HFF-Myc (cell line): ENCODE measurements at regions not wholly inside any gene's neighbourhood (a gene's known extent, or its start where the extent isn't known, plus 50 kb on each side); places are given as distances from the start of the nearest gene placed in this dataset.
"Not testable (repeated sequence)": the region's sequence is repeated elsewhere in the genome, so short reads cannot be mapped to it uniquely, and the experiment has no call there.

Source experiments
- DNase-seq: peaks from one replicate; pipeline ENCODE4 v3.0.0-alpha.2; 2011; ENCODE audit warnings: low read depth; ENCODE audit errors: extremely low read depth
- H3K4me3 ChIP-seq: replicated peaks from 2 replicates; pipeline ENCODE4 v1.5.1; 2011; ENCODE audit warnings: low read depth, mild to moderate bottlenecking, control low read depth, low read length
- TF ChIP-seq, protein P1 (sequence below): IDR thresholded peaks from 2 replicates; pipeline ENCODE4 v1.5.1; 2012; ENCODE audit warnings: mild to moderate bottlenecking, low read depth, low read length, control low read depth; ENCODE audit errors: missing control alignments

DNA sequence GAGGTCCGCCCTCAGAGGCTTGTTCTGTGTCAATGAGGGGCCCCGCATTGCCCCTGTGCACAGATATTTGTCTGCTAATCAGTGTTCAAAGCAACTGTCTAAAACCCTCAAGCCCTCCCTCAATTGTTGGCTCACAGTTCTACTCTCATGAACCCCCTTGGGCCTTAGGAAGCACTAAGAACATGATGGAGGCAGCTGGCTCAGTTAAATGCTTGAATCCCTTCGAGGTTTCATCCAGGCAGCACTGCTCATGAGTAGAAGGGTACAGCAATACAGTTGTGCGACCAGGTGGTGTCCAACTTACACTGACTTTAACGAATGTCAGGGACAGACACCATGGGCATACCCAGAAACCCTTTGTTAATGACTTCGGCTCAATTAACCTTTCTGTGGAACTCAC lies 89.2 kb upstream of the WSCD1 start:
- no peak for DNase-seq
- TF ChIP-seq, protein P1, sequence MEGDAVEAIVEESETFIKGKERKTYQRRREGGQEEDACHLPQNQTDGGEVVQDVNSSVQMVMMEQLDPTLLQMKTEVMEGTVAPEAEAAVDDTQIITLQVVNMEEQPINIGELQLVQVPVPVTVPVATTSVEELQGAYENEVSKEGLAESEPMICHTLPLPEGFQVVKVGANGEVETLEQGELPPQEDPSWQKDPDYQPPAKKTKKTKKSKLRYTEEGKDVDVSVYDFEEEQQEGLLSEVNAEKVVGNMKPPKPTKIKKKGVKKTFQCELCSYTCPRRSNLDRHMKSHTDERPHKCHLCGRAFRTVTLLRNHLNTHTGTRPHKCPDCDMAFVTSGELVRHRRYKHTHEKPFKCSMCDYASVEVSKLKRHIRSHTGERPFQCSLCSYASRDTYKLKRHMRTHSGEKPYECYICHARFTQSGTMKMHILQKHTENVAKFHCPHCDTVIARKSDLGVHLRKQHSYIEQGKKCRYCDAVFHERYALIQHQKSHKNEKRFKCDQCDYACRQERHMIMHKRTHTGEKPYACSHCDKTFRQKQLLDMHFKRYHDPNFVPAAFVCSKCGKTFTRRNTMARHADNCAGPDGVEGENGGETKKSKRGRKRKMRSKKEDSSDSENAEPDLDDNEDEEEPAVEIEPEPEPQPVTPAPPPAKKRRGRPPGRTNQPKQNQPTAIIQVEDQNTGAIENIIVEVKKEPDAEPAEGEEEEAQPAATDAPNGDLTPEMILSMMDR, result no peak
- no peak overlapping the region for H3K4me3 ChIP-seq

DNA sequence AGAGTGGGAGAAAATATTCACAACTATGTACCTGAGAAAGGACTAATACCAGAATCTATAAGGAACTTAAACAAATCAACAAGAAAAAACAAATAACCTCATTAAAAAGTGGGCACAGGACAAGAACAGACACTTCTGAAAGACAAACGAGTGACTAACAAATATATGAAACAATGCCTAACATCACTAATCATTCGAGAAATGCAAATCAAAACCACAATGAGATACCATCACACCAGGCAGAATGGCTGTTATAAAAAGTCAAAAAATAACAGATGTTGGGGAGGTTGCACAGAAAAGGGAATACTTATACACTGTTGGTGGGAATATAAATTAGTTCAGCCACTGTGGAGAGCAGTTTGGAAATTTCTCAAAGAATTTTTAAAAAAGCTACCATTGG lies 83.5 kb upstream of the WSCD1 start:
- no peak for DNase-seq
- TF ChIP-seq, protein P1, result no peak
- H3K4me3 ChIP-seq, result no peak overlapping the region

- no peak overlapping the region for H3K4me3 ChIP-seq
- TF ChIP-seq, protein P1, result no peak
- no peak for DNase-seq
Measured at GRCh38 chr17:6000426-6000825, 69.8 kb upstream of the WSCD1 start.

DNA sequence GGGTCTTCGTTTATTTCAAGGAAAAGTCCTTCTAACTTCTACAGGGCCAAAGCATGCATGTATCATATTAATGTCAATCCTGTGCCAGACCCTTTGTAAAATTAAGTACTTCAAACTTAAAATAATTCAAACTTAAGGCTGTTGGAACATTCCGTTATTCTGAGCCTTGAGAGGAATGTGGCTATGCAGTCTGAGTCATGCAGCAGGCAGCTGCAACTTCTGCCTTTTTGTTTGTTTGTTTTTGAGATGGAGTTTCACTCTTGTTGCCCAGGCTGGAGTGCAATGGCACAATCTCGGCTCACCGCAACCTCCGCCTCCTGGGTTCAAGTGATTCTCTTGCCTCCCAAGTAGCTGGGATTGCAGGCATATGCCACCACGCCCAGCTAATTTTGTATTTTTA lies 67.0 kb upstream of the WSCD1 start:
- DNase-seq, result peak; percentile 39
- H3K4me3 ChIP-seq, result not testable (repeated sequence)

DNA sequence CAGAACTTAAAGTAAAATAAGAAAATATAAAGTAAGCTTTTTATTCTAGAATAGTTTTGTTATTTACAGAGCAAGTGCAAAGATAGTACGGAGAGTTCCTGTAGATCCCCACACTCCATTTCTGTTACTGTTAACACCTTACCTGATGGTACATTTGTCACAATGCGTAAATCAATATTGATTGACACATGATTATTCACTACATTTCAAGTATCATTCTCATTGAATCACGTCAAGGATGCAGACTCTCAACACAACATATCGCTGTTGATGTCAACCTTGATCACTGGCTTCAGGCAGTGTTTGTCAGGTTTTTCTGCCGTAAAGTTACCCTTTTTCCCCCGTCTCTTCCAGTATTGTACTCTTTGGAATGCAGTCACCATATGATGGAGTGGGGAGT lies 64.2 kb upstream of the WSCD1 start:
- no peak for DNase-seq
- TF ChIP-seq, protein P1, result no peak
- H3K4me3 ChIP-seq, result no peak overlapping the region

DNA sequence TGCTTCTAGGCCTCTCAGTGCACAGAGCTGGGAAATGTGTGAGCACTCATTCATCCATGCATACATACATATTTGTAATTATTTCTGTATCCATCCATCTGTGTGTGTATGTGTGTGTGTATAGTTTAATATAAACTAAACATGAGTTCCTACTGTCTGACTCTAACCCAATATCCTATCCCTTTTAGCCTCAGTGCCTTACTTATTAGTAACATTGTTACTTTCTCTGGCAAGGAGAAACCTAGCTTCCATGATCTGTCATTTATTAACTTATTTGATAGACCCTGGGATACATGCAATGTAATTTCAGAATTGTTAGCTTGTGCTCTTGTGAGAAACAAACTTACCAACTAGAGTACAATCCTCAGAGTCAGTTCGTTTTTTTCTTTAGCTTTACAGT lies 59.0 kb upstream of the WSCD1 start:
- DNase-seq, result no peak
- TF ChIP-seq, protein P1, result no peak
- H3K4me3 ChIP-seq, result no peak overlapping the region

- no peak for DNase-seq
- TF ChIP-seq, protein P1, result no peak
- H3K4me3 ChIP-seq, result no peak overlapping the region
Measured at GRCh38 chr17:6018788-6019187, 51.4 kb upstream of the WSCD1 start.

GRCh38 chr17:6019959-6020358 lies 50.2 kb upstream of the WSCD1 start:
- TF ChIP-seq, protein P1, result no peak
- DNase-seq, result no peak
- H3K4me3 ChIP-seq, result no peak overlapping the region
